Heart left ventricle (tissue), 16 donors: ENCODE measurements at regions not wholly inside any gene's neighbourhood (a gene's known extent, or its start where the extent isn't known, plus 50 kb on each side); places are given as distances from the start of the nearest gene placed in this dataset.
"Not testable (repeated sequence)": the region's sequence is repeated elsewhere in the genome, so short reads cannot be mapped to it uniquely, and the experiment has no call there.

Source experiments
- ATAC-seq, 4 donors: fragments of 200-7000 bp; cut with Tn5 transposase; one replicate each; pipeline ENCODE4 v1.9.1; 2020 to 2022; ENCODE audit warnings: moderate library complexity in 4 of 4, mild to moderate bottlenecking in 3 of 4, moderate number of reproducible peaks in 1 of 4
- DNase-seq, 5 donors: peaks; one replicate each; pipeline ENCODE4 v3.0.0-alpha.2; 2020
- H3K27ac ChIP-seq, 12 donors: fragments of 200-600 bp; sonication (generic) in 4 of 12; one replicate each; pipeline versions ENCODE4 v1.5.0 to v1.8.0; 2016 to 2022; ENCODE audit warnings: mild to moderate bottlenecking in 2 of 12
- H3K27me3 ChIP-seq, 9 donors: fragments of 200-600 bp; sonication (generic) in 2 of 9; one replicate each; pipeline versions ENCODE4 v1.5.1 to v1.8.0; 2016 to 2022; ENCODE audit warnings: mild to moderate bottlenecking in 3 of 9
- H3K36me3 ChIP-seq, 9 donors: fragments of 200-600 bp; sonication (generic) in 2 of 9; one replicate each; pipeline versions ENCODE4 v1.5.0 to v1.8.0; 2018 to 2022; ENCODE audit warnings: mild to moderate bottlenecking in 2 of 9
- H3K4me1 ChIP-seq, 12 donors: fragments of 200-600 bp; sonication (generic) in 4 of 12; one replicate each; pipeline versions ENCODE4 v1.5.0 to v1.8.0; 2016 to 2022; ENCODE audit warnings: mild to moderate bottlenecking in 3 of 12
- H3K4me3 ChIP-seq, 12 donors: fragments of 200-600 bp; sonication (generic) in 4 of 12; one replicate each; pipeline versions ENCODE4 v1.5.0 to v1.8.0; 2017 to 2022; ENCODE audit warnings: mild to moderate bottlenecking in 9 of 12, moderate library complexity in 4 of 12
- H3K9me3 ChIP-seq, 12 donors: fragments of 200-600 bp; sonication (generic) in 4 of 12; one replicate each; pipeline versions ENCODE4 v1.5.0 to v1.8.0; 2016 to 2022; ENCODE audit warnings: mild to moderate bottlenecking in 1 of 12
- POLR2A ChIP-seq, 2 donors: fragments of 450-650 bp; IDR thresholded peaks; one replicate each; pipeline ENCODE4 v1.6.1; 2017; ENCODE audit warnings: antibody characterized with exemption in 2 of 2, mild to moderate bottlenecking in 2 of 2, moderate library complexity in 2 of 2
- WGBS, 4 donors: extraction: QIAGEN DNeasy Blood & Tissue Kit in 2 of 4; methylation state at CpG; one replicate each; pipeline versions ENCODE4 v1.1.5 to v1.1.7; 2013 to 2018; 5-methylcytosine and 5-hydroxymethylcytosine counted together
- intact Hi-C, 10 donors: fragments of 100-400 bp; cut with DNase I; formaldehyde crosslinking; loops; one replicate each; pipeline versions ENCODE4 v1.11.1 to v1.14.2; 2022
- TF ChIP-seq, protein P1 (sequence below), 12 donors: fragments of 200-600 bp; sonication (generic) in 4 of 12; IDR thresholded peaks; one replicate each; pipeline versions ENCODE4 v1.5.0 to v1.8.0; 2018 to 2022; ENCODE audit warnings: antibody characterized with exemption in 12 of 12, mild to moderate bottlenecking in 5 of 12
- donor health status: ischemic (EF 13 %, LVEDD 7.1; RV severe dilation, severe dysfunction).
- donor health status: healthy with polysubstance abuse.
- donor health status: DM: no; HTN: yes; CAD: no.
- donor health status: DM: no; HTN: no; CAD: no.
- donor health status: ischemic (EF 25% LVEDD 6.9; RV normal size, moderate dysfunction).
- donor health status: ischemic (EF 25% LVEDD 5.7; RV mildly dilated, moderate dysfunction).
- donor health status: healthy.
- donor health status: DM: yes; HTN: yes; CAD: no.
- donor health status: ischemic (EF 35%, LVEDD 5.7; RV mildly dilated, moderate dysfunction).
- donor health status: nonischemic (EF 11% LVEDD 7.7; RV severe dilation, severe dysfunction).
- donor health status: DM: yes; HTN: yes; CAD: no.
- donor health status: PGD.
- donor health status: ischemic (EF 29% LVEDD 5.4; RV normal size, mild dysfunction).
- donor health status: nonischemic (EF 23%, LVEDD 6.1; RV moderate dilation, normal function).

DNA sequence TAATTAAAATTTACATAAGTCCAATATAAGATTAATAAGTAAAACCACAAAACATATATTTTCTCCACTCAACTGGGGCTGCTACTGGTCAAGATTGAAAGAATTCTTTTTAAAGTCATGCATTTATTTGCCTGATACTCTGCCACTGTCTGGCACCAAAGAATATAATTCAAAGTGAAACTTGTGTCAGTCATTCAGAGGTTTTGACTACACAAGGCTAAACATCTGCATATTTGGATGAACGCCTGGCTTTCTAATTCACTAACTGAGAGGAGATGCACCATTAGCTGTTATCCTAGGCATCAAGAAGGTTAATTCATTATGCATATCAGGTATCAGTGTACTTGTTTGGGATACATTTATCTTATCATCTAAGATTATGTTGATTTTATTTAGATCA, 598.5 kb downstream of the CENPC start:
- DNase-seq (no peak), ATAC-seq (no peak)
- intact Hi-C loops: no loop called here
- peaks cover 0 to 12% (median 0%) of the 10 kb centered on the region in 12 donors for H3K4me1 ChIP-seq
- no peaks in the 10 kb centered on the region for H3K9me3 ChIP-seq
- 64 to 88% (median 86%) methylated on average over 1 of the region's 1 CpG for WGBS, 4 donors
- no peak overlapping the region for H3K4me3 ChIP-seq
- no peak overlapping the region for H3K27ac ChIP-seq
- H3K36me3 ChIP-seq: no peaks in the 10 kb centered on the region
- TF ChIP-seq, protein P1, sequence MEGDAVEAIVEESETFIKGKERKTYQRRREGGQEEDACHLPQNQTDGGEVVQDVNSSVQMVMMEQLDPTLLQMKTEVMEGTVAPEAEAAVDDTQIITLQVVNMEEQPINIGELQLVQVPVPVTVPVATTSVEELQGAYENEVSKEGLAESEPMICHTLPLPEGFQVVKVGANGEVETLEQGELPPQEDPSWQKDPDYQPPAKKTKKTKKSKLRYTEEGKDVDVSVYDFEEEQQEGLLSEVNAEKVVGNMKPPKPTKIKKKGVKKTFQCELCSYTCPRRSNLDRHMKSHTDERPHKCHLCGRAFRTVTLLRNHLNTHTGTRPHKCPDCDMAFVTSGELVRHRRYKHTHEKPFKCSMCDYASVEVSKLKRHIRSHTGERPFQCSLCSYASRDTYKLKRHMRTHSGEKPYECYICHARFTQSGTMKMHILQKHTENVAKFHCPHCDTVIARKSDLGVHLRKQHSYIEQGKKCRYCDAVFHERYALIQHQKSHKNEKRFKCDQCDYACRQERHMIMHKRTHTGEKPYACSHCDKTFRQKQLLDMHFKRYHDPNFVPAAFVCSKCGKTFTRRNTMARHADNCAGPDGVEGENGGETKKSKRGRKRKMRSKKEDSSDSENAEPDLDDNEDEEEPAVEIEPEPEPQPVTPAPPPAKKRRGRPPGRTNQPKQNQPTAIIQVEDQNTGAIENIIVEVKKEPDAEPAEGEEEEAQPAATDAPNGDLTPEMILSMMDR (IDR thresholded peaks at IDR 0.05): no peak
- TF ChIP-seq POLR2A (IDR thresholded peaks at IDR 0.05): no peak
- H3K27me3 ChIP-seq: no peaks in the 10 kb centered on the region

DNA sequence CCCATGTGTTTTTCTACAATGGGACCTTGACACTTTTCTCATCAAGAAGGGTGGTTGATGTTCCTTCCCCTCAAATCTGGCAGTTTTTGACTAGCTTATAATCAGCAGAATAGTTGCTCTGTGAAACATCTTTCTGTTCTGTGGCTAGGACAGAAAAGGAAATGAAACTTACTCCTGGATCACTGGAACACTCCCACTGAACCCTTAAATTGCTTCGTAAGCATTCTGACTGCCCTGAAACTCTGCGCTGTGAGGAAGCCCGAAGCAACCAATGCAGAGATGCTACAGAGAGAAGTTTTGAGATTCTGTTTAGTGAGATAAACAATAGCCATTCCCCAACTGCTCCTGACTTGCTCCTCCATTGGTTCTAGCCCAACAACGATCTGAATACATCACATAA, 602.2 kb downstream of the CENPC start:
- Histone ChIP-seq H3K9me3 (peaks cover 0 to 5% (median 0%) of the 10 kb centered on the region in 12 donors), H3K4me3 (no peak overlapping the region), H3K4me1 (no peaks in the 10 kb centered on the region), H3K27me3 (no peaks in the 10 kb centered on the region), H3K27ac (no peak overlapping the region), H3K36me3 (no peaks in the 10 kb centered on the region)
- ATAC-seq (peak in 3 of 4 donors; percentile 61 to 75 (median 65)), DNase-seq (no peak)
- 48 to 76% (median 66%) methylated on average over 4 of the region's 4 CpGs for WGBS, 4 donors
- intact Hi-C loops: no loop called here
- TF ChIP-seq POLR2A (IDR thresholded peaks at IDR 0.05): no peak
- TF ChIP-seq, protein P1 (IDR thresholded peaks at IDR 0.05): no peak

DNA sequence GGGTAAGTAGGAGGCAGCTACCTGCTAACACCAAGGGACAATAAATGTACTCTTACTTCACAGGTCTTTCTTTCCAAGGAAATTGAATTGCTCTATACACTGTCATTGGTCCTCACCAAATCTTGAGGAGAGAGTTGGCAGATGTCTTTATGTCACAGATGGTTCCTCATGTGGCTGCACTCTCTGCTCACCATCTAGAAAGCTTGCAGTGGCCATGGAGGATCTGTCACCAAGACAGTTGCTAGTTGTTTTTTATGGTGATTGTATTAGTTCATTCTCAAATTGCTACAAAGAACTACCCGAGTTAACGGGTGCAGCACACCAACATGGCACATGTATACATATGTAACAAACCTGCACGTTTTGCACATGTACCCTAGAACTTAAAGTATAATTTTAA, 613.3 kb downstream of the CENPC start:
- ATAC-seq, H3K9me3 ChIP-seq, intact Hi-C loops, H3K4me1 ChIP-seq, H3K27me3 ChIP-seq, H3K27ac ChIP-seq, H3K36me3 ChIP-seq, H3K4me3 ChIP-seq, DNase-seq: not testable (repeated sequence)
- WGBS, 4 donors: 92 to 96% (median 93%) methylated on average over 3 of the region's 3 CpGs

DNA sequence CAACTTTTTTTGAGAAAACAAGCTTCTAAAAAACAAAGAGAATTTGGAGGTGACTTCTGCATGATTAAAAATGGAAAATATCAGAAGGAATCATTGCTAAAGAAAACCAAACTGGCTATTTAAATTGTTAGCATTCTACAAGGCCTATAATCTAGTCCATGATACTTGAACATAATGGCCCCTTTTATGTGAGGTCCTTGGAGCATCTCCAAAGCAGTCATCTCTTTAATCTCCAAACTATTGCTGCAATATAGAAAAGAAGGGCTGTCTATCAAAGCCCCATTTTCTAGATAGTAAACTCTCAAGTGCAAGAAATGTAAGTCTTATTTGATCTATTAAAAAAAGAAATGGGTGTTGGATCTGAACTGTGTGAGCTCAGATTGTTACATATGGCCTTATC, 615.1 kb downstream of the CENPC start:
- Histone ChIP-seq H3K36me3 (no peaks in the 10 kb centered on the region), H3K27ac (no peak overlapping the region), H3K4me3 (no peak overlapping the region), H3K9me3 (peaks cover 0 to 2% (median 0%) of the 10 kb centered on the region in 12 donors), H3K4me1 (peaks cover 0 to 4% (median 0%) of the 10 kb centered on the region in 12 donors), H3K27me3 (no peaks in the 10 kb centered on the region)
- intact Hi-C loops: no loop called here
- TF ChIP-seq, protein P1 (IDR thresholded peaks at IDR 0.05): no peak
- DNase-seq: no peak
- no peak for ATAC-seq

DNA sequence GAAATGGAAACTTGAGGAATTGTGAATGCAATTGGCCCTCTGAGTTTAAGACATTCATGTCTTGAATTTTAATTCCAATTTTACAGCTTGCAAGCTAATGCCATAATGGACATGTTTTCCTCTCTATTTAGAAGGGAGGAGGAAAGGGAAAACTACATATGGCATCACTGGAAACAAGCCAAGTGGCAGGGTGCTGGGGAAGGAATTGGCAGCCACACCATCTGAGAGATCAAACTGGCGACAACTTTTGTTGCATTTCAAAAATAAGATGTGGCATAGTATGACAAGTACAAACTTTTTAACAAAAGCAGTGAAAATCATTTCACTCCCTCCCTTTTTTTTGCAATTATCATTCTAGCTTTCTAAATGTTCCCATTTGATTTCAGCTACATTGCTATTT, 615.6 kb downstream of the CENPC start:
- 41 to 69% (median 55%) methylated on average over 1 of the region's 1 CpG for WGBS, 4 donors
- TF ChIP-seq, protein P1 (IDR thresholded peaks at IDR 0.05): no peak
- TF ChIP-seq POLR2A (IDR thresholded peaks at IDR 0.05): no peak
- DNase-seq: no peak
- no peak for ATAC-seq
- no peaks in the 10 kb centered on the region for H3K36me3 ChIP-seq
- H3K4me3 ChIP-seq: no peak overlapping the region
- intact Hi-C loops: no loop called here
- no peak overlapping the region for H3K27ac ChIP-seq
- H3K9me3 ChIP-seq: no peaks in the 10 kb centered on the region
- peaks cover 0 to 4% (median 0%) of the 10 kb centered on the region in 12 donors for H3K4me1 ChIP-seq
- H3K27me3 ChIP-seq: no peaks in the 10 kb centered on the region

DNA sequence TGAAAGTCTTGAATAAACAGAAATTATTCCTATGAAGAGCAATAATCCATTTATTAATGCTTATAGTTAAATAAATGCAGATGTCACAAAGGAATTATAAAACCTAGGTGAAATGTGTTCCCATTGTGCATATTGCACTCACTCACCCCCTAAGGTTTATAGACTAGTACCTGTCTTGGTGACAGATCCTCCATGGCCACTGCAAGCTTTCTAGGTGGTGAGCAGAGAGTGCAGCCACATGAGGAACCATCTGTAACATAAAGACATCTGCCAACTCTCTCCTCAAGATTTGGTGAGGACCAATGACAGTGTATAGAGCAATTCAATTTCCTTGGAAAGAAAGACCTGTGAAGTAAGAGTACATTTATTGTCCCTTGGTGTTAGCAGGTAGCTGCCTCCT, 616.4 kb downstream of the CENPC start:
- H3K4me1 ChIP-seq, H3K36me3 ChIP-seq, DNase-seq, H3K4me3 ChIP-seq, intact Hi-C loops, H3K9me3 ChIP-seq, H3K27ac ChIP-seq, ATAC-seq, H3K27me3 ChIP-seq: not testable (repeated sequence)
